ENCODE measurements at regions not wholly inside any gene's neighbourhood (a gene's known extent, or its start where the extent isn't known, plus 50 kb on each side); places are given as distances from the start of the nearest gene placed in this dataset.
"Not testable (repeated sequence)": the region's sequence is repeated elsewhere in the genome, so short reads cannot be mapped to it uniquely, and the experiment has no call there.

DNA sequence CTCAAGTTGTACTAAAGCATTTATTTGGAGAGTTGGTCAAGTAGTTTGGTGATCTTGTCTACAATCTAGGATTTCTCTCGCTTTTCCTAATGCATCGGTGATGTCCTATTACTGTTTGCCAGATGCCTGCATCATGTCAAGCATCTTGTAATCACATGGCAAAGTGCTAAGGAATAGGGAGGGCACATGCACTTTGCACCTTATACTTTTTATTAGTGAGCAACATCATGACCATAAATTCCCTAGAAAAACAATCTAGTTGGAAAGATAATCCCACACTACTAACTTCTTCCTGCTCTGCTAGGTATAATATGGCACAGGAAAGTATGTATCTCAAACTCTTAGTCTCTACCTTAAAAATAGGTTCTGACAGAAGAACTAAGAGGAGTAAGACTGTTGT is 894.3 kb upstream of the SLITRK1 start:
- H3K27ac ChIP-seq (replicated peaks): no peak overlapping the region
- H3K27me3 ChIP-seq (ENCODE audit: insufficient read depth, poor library complexity, severe bottlenecking): no peaks in the 10 kb centered on the region
- no peak for DNase-seq (ENCODE audit: low read depth in 1 of 2, low spot score in 1 of 2)
- H3K4me3 ChIP-seq (replicated peaks; ENCODE audit: insufficient read depth, low read length): no peak overlapping the region
- TF ChIP-seq, protein P1, sequence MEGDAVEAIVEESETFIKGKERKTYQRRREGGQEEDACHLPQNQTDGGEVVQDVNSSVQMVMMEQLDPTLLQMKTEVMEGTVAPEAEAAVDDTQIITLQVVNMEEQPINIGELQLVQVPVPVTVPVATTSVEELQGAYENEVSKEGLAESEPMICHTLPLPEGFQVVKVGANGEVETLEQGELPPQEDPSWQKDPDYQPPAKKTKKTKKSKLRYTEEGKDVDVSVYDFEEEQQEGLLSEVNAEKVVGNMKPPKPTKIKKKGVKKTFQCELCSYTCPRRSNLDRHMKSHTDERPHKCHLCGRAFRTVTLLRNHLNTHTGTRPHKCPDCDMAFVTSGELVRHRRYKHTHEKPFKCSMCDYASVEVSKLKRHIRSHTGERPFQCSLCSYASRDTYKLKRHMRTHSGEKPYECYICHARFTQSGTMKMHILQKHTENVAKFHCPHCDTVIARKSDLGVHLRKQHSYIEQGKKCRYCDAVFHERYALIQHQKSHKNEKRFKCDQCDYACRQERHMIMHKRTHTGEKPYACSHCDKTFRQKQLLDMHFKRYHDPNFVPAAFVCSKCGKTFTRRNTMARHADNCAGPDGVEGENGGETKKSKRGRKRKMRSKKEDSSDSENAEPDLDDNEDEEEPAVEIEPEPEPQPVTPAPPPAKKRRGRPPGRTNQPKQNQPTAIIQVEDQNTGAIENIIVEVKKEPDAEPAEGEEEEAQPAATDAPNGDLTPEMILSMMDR (IDR thresholded peaks at IDR 0.05; ENCODE audit: insufficient read depth, low read length): no peak
- no peak for TF ChIP-seq POLR2AphosphoS5 (IDR thresholded peaks at IDR 0.05; ENCODE audit: low read depth)
- TF ChIP-seq GABPA (IDR thresholded peaks at IDR 0.05; ENCODE audit: low read depth): no peak
- no peak for TF ChIP-seq SPI1 (IDR thresholded peaks at IDR 0.05; ENCODE audit: borderline replicate concordance, low read depth)
- TF ChIP-seq, protein P2, sequence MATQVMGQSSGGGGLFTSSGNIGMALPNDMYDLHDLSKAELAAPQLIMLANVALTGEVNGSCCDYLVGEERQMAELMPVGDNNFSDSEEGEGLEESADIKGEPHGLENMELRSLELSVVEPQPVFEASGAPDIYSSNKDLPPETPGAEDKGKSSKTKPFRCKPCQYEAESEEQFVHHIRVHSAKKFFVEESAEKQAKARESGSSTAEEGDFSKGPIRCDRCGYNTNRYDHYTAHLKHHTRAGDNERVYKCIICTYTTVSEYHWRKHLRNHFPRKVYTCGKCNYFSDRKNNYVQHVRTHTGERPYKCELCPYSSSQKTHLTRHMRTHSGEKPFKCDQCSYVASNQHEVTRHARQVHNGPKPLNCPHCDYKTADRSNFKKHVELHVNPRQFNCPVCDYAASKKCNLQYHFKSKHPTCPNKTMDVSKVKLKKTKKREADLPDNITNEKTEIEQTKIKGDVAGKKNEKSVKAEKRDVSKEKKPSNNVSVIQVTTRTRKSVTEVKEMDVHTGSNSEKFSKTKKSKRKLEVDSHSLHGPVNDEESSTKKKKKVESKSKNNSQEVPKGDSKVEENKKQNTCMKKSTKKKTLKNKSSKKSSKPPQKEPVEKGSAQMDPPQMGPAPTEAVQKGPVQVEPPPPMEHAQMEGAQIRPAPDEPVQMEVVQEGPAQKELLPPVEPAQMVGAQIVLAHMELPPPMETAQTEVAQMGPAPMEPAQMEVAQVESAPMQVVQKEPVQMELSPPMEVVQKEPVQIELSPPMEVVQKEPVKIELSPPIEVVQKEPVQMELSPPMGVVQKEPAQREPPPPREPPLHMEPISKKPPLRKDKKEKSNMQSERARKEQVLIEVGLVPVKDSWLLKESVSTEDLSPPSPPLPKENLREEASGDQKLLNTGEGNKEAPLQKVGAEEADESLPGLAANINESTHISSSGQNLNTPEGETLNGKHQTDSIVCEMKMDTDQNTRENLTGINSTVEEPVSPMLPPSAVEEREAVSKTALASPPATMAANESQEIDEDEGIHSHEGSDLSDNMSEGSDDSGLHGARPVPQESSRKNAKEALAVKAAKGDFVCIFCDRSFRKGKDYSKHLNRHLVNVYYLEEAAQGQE (IDR thresholded peaks at IDR 0.05; ENCODE audit: insufficient replicate concordance, low read depth): no peak

DNA sequence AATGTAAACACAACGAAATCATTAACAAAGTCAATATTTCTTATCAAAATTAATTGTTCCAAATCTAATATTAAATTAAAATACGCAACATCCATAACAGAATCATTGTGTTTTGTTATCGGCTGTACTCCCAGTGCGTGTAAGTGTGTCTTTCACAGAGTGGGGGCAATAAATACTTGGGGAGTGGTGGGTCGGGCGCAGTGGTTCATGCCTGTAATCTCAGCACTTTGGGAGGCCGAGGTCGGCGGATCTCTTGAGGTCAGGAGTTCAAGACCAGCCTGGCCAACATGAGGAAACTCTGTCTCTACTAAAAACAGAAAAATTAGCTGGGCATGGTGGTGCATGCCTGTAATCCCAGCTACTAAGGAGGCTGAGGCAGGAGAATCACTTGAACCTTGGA is 893.6 kb upstream of the SLITRK1 start:
- DNase-seq (ENCODE audit: low read depth in 1 of 2, low spot score in 1 of 2); H3K4me3 ChIP-seq (replicated peaks; ENCODE audit: insufficient read depth, low read length); H3K27ac ChIP-seq (replicated peaks); H3K27me3 ChIP-seq (ENCODE audit: insufficient read depth, poor library complexity, severe bottlenecking): not testable (repeated sequence)

DNA sequence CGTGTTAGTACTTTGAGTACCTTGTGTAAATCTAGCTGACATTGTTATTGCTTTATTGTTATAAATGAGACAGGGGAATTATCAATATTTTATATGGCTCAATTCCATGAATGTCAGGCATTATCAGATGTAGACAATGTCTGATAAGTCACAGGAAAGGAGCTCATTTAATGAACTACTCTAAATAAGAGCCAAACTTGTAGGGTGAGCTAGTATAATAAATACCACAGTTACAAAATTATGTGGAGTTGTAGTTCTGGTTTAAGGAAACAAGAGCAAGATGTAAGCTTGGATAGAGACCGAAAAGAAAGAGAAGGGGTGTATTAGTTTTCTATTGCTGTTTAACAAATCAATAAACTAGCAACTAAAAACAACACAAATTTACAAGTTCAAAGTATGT is 891.8 kb upstream of the SLITRK1 start:
- no peak for DNase-seq (ENCODE audit: low read depth in 1 of 2, low spot score in 1 of 2)
- no peak overlapping the region for H3K4me3 ChIP-seq (replicated peaks; ENCODE audit: insufficient read depth, low read length)
- no peak overlapping the region for H3K27ac ChIP-seq (replicated peaks)
- TF ChIP-seq POLR2AphosphoS5 (IDR thresholded peaks at IDR 0.05; ENCODE audit: low read depth): no peak
- TF ChIP-seq, protein P1 (IDR thresholded peaks at IDR 0.05; ENCODE audit: insufficient read depth, low read length): no peak
- TF ChIP-seq SPI1 (IDR thresholded peaks at IDR 0.05; ENCODE audit: borderline replicate concordance, low read depth): no peak
- TF ChIP-seq, protein P2 (IDR thresholded peaks at IDR 0.05; ENCODE audit: insufficient replicate concordance, low read depth): no peak
- no peak for TF ChIP-seq GABPA (IDR thresholded peaks at IDR 0.05; ENCODE audit: low read depth)
- H3K27me3 ChIP-seq (ENCODE audit: insufficient read depth, poor library complexity, severe bottlenecking): no peaks in the 10 kb centered on the region

DNA sequence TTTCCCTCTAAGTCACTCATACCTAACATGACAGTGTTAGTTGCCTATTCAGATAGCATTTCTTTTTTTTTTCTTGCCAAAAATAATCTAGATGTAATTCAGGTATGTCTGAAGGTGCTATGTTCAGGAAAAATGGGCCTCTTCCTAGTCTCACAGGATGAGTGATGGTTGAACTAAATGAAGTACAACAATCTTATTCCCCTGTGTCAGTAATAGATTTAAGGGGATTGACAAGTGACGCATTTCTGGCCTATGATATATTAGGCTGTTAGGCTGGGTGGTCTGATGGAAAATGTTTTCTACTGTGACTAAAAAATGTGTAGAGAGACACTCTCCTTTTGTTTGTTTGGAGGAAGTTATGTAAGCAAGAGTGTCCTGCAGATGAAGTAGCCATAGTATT is 878.7 kb upstream of the SLITRK1 start:
- DNase-seq (ENCODE audit: low read depth in 1 of 2, low spot score in 1 of 2): no peak
- Histone ChIP-seq H3K27me3 (ENCODE audit: insufficient read depth, poor library complexity, severe bottlenecking) (no peaks in the 10 kb centered on the region), H3K4me3 (replicated peaks; ENCODE audit: insufficient read depth, low read length) (no peak overlapping the region), H3K27ac (replicated peaks) (no peak overlapping the region)
- TF ChIP-seq GABPA (IDR thresholded peaks at IDR 0.05; ENCODE audit: low read depth) (no peak), SPI1 (IDR thresholded peaks at IDR 0.05; ENCODE audit: borderline replicate concordance, low read depth) (no peak), POLR2AphosphoS5 (IDR thresholded peaks at IDR 0.05; ENCODE audit: low read depth) (no peak)
- TF ChIP-seq, protein P1 (IDR thresholded peaks at IDR 0.05; ENCODE audit: insufficient read depth, low read length): no peak
- TF ChIP-seq, protein P2 (IDR thresholded peaks at IDR 0.05; ENCODE audit: insufficient replicate concordance, low read depth): no peak
